ENCODE measurements at regions not wholly inside any gene's neighbourhood (a gene's known extent, or its start where the extent isn't known, plus 50 kb on each side); places are given as distances from the start of the nearest gene placed in this dataset.
"Not testable (repeated sequence)": the region's sequence is repeated elsewhere in the genome, so short reads cannot be mapped to it uniquely, and the experiment has no call there.

GRCh38 chr3:193910886-193911738 is 224.8 kb upstream of the HES1 start:
- peaks cover 4 to 10% of the 10 kb centered on the region in 2 donors for H3K9me3 Mint-ChIP-seq
- peak overlapping the region in 1 of 2 donors; percentile 60 for H3K27ac Mint-ChIP-seq
- peak; percentile 58 to 63 for ATAC-seq
- H3K36me3 Mint-ChIP-seq, result peaks cover 0 to 12% of the 10 kb centered on the region in 2 donors
- no peak for DNase-seq (ENCODE audit: low spot score in 2 of 2)

GRCh38 chr3:193911784-193912340 is 224.1 kb upstream of the HES1 start:
- no peak for DNase-seq (ENCODE audit: low spot score in 2 of 2)
- peak; percentile 46 to 76 for ATAC-seq
- H3K36me3 Mint-ChIP-seq, result peaks cover 0 to 12% of the 10 kb centered on the region in 2 donors
- H3K27ac Mint-ChIP-seq, result peak overlapping the region in 1 of 2 donors; percentile 60
- peaks cover 4 to 10% of the 10 kb centered on the region in 2 donors for H3K9me3 Mint-ChIP-seq

- H3K27ac Mint-ChIP-seq, result no peak overlapping the region
- ATAC-seq (no peak), DNase-seq (ENCODE audit: low spot score in 2 of 2) (no peak)
- H3K9me3 Mint-ChIP-seq, result peaks cover 4 to 10% of the 10 kb centered on the region in 2 donors
- peaks cover 0 to 12% of the 10 kb centered on the region in 2 donors for H3K36me3 Mint-ChIP-seq
Measured at GRCh38 chr3:193912621-193913178, 223.2 kb upstream of the HES1 start.

GRCh38 chr3:193914602-193915001 is 221.3 kb upstream of the HES1 start:
- H3K27ac Mint-ChIP-seq, result no peak overlapping the region
- ATAC-seq, result no peak
- H3K9me3 Mint-ChIP-seq, result no peaks in the 10 kb centered on the region
- DNase-seq (ENCODE audit: low spot score in 2 of 2), result no peak
- no peaks in the 10 kb centered on the region for H3K36me3 Mint-ChIP-seq

GRCh38 chr3:193915099-193915498 is 220.8 kb upstream of the HES1 start:
- DNase-seq (ENCODE audit: low spot score in 2 of 2) (no peak), ATAC-seq (no peak)
- Mint-ChIP-seq H3K36me3 (no peaks in the 10 kb centered on the region), H3K9me3 (no peaks in the 10 kb centered on the region), H3K27ac (no peak overlapping the region)

- Mint-ChIP-seq H3K9me3 (no peaks in the 10 kb centered on the region), H3K27ac (no peak overlapping the region), H3K36me3 (no peaks in the 10 kb centered on the region)
- DNase-seq (ENCODE audit: low spot score in 2 of 2) (no peak), ATAC-seq (no peak)
Measured at GRCh38 chr3:193915613-193916012, 220.3 kb upstream of the HES1 start.

- Mint-ChIP-seq H3K27ac (no peak overlapping the region), H3K9me3 (peaks cover 0 to 1% of the 10 kb centered on the region in 2 donors), H3K36me3 (no peaks in the 10 kb centered on the region)
- ATAC-seq (no peak), DNase-seq (ENCODE audit: low spot score in 2 of 2) (no peak)
Measured at GRCh38 chr3:193917158-193917557, 218.8 kb upstream of the HES1 start.

- ATAC-seq, result no peak
- Mint-ChIP-seq H3K36me3 (peaks cover 7 to 11% of the 10 kb centered on the region in 2 donors), H3K9me3 (peaks cover 11 to 22% of the 10 kb centered on the region in 2 donors), H3K27ac (no peak overlapping the region)
- DNase-seq (ENCODE audit: low spot score in 2 of 2), result no peak
Measured at GRCh38 chr3:193921465-193921864, 214.5 kb upstream of the HES1 start.

- H3K36me3 Mint-ChIP-seq, result peaks cover 7 to 11% of the 10 kb centered on the region in 2 donors
- peaks cover 11 to 23% of the 10 kb centered on the region in 2 donors for H3K9me3 Mint-ChIP-seq
- H3K27ac Mint-ChIP-seq, result no peak overlapping the region
- ATAC-seq, result no peak
- no peak for DNase-seq (ENCODE audit: low spot score in 2 of 2)
Measured at GRCh38 chr3:193922034-193922774, 213.7 kb upstream of the HES1 start.

GRCh38 chr3:193923958-193924357 is 212.0 kb upstream of the HES1 start:
- H3K27ac Mint-ChIP-seq; DNase-seq (ENCODE audit: low spot score in 2 of 2); ATAC-seq: not testable (repeated sequence)
- H3K36me3 Mint-ChIP-seq, result peaks cover 7 to 11% of the 10 kb centered on the region in 2 donors
- H3K9me3 Mint-ChIP-seq, result peaks cover 11 to 23% of the 10 kb centered on the region in 2 donors

GRCh38 chr3:193926071-193926470 is 209.9 kb upstream of the HES1 start:
- peaks cover 7 to 11% of the 10 kb centered on the region in 2 donors for H3K36me3 Mint-ChIP-seq
- not testable (repeated sequence) for DNase-seq (ENCODE audit: low spot score in 2 of 2); H3K27ac Mint-ChIP-seq; ATAC-seq
- H3K9me3 Mint-ChIP-seq, result peaks cover 11 to 23% of the 10 kb centered on the region in 2 donors

- peaks cover 11 to 19% of the 10 kb centered on the region in 2 donors for H3K9me3 Mint-ChIP-seq
- not testable (repeated sequence) for DNase-seq (ENCODE audit: low spot score in 2 of 2); H3K27ac Mint-ChIP-seq; ATAC-seq
- H3K36me3 Mint-ChIP-seq, result peaks cover 7 to 11% of the 10 kb centered on the region in 2 donors
Measured at GRCh38 chr3:193927413-193928206, 208.3 kb upstream of the HES1 start.

- no peak for DNase-seq (ENCODE audit: low spot score in 2 of 2)
- peaks cover 8 to 16% of the 10 kb centered on the region in 2 donors for H3K9me3 Mint-ChIP-seq
- H3K36me3 Mint-ChIP-seq, result peaks cover 4 to 9% of the 10 kb centered on the region in 2 donors
- H3K27ac Mint-ChIP-seq, result no peak overlapping the region
- peak in 1 of 2 donors; percentile 51 for ATAC-seq
Measured at GRCh38 chr3:193928354-193929209, 207.4 kb upstream of the HES1 start.

GRCh38 chr3:193929373-193929772 is 206.6 kb upstream of the HES1 start:
- Mint-ChIP-seq H3K9me3 (peaks cover 3 to 9% of the 10 kb centered on the region in 2 donors), H3K27ac (no peak overlapping the region), H3K36me3 (peaks cover 0 to under 1% of the 10 kb centered on the region in 2 donors)
- ATAC-seq (no peak), DNase-seq (ENCODE audit: low spot score in 2 of 2) (no peak)
